Tibial nerve (tissue), 4 donors: ENCODE measurements at regions not wholly inside any gene's neighbourhood (a gene's known extent, or its start where the extent isn't known, plus 50 kb on each side); places are given as distances from the start of the nearest gene placed in this dataset.

Experiments used
- DNase-seq, 2 donors: peaks; one replicate each; pipeline ENCODE4 v3.0.0-alpha.2; 2019; ENCODE audit warnings: low spot score in 2 of 2
- H3K27ac ChIP-seq, 4 donors: fragments of 200-600 bp; sonication (generic) in 3 of 4; one replicate each; pipeline ENCODE4 v1.5.1; 2017 to 2019; ENCODE audit warnings: mild to moderate bottlenecking in 1 of 4
- H3K27me3 ChIP-seq, 2 donors: fragments of 200-600 bp; sonication (generic) in 1 of 2; one replicate each; pipeline versions ENCODE4 v1.5.1 to v1.6.0; 2017 to 2019
- H3K36me3 ChIP-seq, 3 donors: fragments of 200-600 bp; sonication (generic); one replicate each; pipeline ENCODE4 v1.5.1; 2018 to 2019
- H3K4me1 ChIP-seq, 4 donors: fragments of 200-600 bp; sonication (generic) in 3 of 4; one replicate each; pipeline ENCODE4 v1.5.1; 2017 to 2019
- H3K4me3 ChIP-seq, 4 donors: fragments of 200-600 bp; sonication (generic) in 3 of 4; one replicate each; pipeline ENCODE4 v1.5.1; 2017 to 2019; ENCODE audit warnings: mild to moderate bottlenecking in 1 of 4, moderate library complexity in 1 of 4
- H3K9me3 ChIP-seq, 4 donors: fragments of 200-600 bp; sonication (generic) in 3 of 4; one replicate each; pipeline ENCODE4 v1.5.1; 2017 to 2019
- EP300 ChIP-seq, 2 donors: sonication (generic); formaldehyde crosslinking; IDR thresholded peaks; one replicate each; pipeline ENCODE4 v1.6.1; 2017; ENCODE audit warnings: antibody characterized with exemption in 2 of 2, mild to moderate bottlenecking in 1 of 2
- POLR2A ChIP-seq, 2 donors: fragments of 450-650 bp; IDR thresholded peaks; one replicate each; pipeline ENCODE4 v1.6.1; 2017; ENCODE audit warnings: antibody characterized with exemption in 2 of 2, mild to moderate bottlenecking in 2 of 2, moderate library complexity in 2 of 2
- WGBS, 2 donors: methylation state at CpG; one replicate each; pipeline ENCODE4 v1.1.5; 2018; 5-methylcytosine and 5-hydroxymethylcytosine counted together
- TF ChIP-seq, protein P1 (sequence below), 5 experiments: fragments of 200-600 bp in 3 of 5; fragments of 450-650 bp in 2 of 5; sonication (generic) in 3 of 5; IDR thresholded peaks; one replicate each; pipeline ENCODE4 v1.5.1; 2016 to 2019; ENCODE audit warnings: antibody characterized with exemption in 5 of 5, mild to moderate bottlenecking in 3 of 5, moderate library complexity in 2 of 5

GRCh38 chr2:51151490-51152140 lies 119.7 kb upstream of the NRXN1 start:
- DNase-seq: no peak
- no peak overlapping the region for H3K4me3 ChIP-seq
- 94 to 98% methylated on average over 20 to 25 of the region's 30 CpGs for WGBS, 2 donors

DNA sequence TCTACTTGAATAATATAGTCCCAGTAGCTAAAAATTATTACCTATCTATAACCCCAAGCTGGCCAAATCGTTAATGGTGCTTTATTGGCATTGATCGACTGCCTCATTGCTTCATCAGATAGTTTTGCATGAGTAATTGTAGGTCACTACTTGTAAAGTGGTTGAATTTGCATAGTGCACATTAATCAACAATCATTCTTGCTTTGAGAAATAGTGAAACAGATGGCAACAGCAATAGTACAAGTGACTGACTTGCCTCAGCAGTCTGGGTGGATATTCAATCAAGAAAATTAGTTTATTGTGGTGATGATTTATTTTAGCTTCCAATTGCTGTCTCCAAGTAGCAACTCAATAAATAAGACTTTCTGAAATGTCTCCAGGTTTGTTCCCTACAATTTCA lies 117.8 kb upstream of the NRXN1 start:
- Histone ChIP-seq H3K27me3 (no peaks in the 10 kb centered on the region), H3K9me3 (peaks cover 0 to 9% (median 0%) of the 10 kb centered on the region in 4 donors), H3K27ac (no peak overlapping the region), H3K36me3 (no peaks in the 10 kb centered on the region), H3K4me3 (no peak overlapping the region), H3K4me1 (no peaks in the 10 kb centered on the region)
- DNase-seq: no peak
- WGBS, 2 donors: 92 to 93% methylated on average over 2 of the region's 2 CpGs
- TF ChIP-seq, protein P1, sequence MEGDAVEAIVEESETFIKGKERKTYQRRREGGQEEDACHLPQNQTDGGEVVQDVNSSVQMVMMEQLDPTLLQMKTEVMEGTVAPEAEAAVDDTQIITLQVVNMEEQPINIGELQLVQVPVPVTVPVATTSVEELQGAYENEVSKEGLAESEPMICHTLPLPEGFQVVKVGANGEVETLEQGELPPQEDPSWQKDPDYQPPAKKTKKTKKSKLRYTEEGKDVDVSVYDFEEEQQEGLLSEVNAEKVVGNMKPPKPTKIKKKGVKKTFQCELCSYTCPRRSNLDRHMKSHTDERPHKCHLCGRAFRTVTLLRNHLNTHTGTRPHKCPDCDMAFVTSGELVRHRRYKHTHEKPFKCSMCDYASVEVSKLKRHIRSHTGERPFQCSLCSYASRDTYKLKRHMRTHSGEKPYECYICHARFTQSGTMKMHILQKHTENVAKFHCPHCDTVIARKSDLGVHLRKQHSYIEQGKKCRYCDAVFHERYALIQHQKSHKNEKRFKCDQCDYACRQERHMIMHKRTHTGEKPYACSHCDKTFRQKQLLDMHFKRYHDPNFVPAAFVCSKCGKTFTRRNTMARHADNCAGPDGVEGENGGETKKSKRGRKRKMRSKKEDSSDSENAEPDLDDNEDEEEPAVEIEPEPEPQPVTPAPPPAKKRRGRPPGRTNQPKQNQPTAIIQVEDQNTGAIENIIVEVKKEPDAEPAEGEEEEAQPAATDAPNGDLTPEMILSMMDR (IDR thresholded peaks at IDR 0.05): no peak
- TF ChIP-seq POLR2A (IDR thresholded peaks at IDR 0.05) (no peak), EP300 (IDR thresholded peaks at IDR 0.05) (no peak)

More at GRCh38 chr2:51151490-51152140, 119.7 kb upstream of the NRXN1 start:
- Histone ChIP-seq H3K9me3 (peaks cover 0 to 9% (median 0%) of the 10 kb centered on the region in 4 donors), H3K36me3 (no peaks in the 10 kb centered on the region), H3K4me1 (no peaks in the 10 kb centered on the region), H3K27me3 (no peaks in the 10 kb centered on the region), H3K27ac (no peak overlapping the region)
- no peak for TF ChIP-seq EP300 (IDR thresholded peaks at IDR 0.05)
- TF ChIP-seq POLR2A (IDR thresholded peaks at IDR 0.05): no peak
- TF ChIP-seq, protein P1 (IDR thresholded peaks at IDR 0.05): no peak

DNA sequence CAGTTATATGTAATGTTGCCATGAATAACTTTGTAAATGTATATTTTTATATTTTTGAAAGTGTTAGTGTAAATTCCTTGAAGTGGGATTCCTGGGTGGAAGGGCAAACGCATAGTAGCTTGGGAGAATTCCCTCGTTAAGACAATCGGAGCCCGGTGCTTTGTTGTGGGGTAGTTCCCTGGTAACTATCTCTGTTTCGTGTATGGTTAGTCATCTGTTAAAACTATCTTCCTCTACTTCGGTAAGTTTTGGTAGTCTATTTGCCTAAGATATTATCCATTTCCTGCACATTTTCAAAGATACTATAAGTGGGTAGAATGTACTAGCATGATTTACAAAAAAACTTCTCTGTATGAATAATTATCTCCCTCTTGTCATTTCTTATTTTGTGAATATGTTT lies 113.8 kb upstream of the NRXN1 start:
- DNase-seq: no peak
- no peak overlapping the region for H3K27ac ChIP-seq
- H3K27me3 ChIP-seq: no peaks in the 10 kb centered on the region
- H3K4me1 ChIP-seq: no peaks in the 10 kb centered on the region
- H3K9me3 ChIP-seq: no peaks in the 10 kb centered on the region
- WGBS, 2 donors: 89 to 90% methylated on average over 6 of the region's 6 CpGs
- H3K4me3 ChIP-seq: no peak overlapping the region
- TF ChIP-seq EP300 (IDR thresholded peaks at IDR 0.05) (no peak), POLR2A (IDR thresholded peaks at IDR 0.05) (no peak)
- TF ChIP-seq, protein P1 (IDR thresholded peaks at IDR 0.05): no peak
- H3K36me3 ChIP-seq: no peaks in the 10 kb centered on the region

- no peaks in the 10 kb centered on the region for H3K9me3 ChIP-seq
- 86 to 100% methylated on average over 3 of the region's 3 CpGs for WGBS, 2 donors
- no peaks in the 10 kb centered on the region for H3K4me1 ChIP-seq
- H3K27me3 ChIP-seq: no peaks in the 10 kb centered on the region
- TF ChIP-seq EP300 (IDR thresholded peaks at IDR 0.05): no peak
- TF ChIP-seq, protein P1 (IDR thresholded peaks at IDR 0.05): no peak
- TF ChIP-seq POLR2A (IDR thresholded peaks at IDR 0.05): no peak
- H3K27ac ChIP-seq: no peak overlapping the region
- no peak for DNase-seq
- no peak overlapping the region for H3K4me3 ChIP-seq
- no peaks in the 10 kb centered on the region for H3K36me3 ChIP-seq
Observed at GRCh38 chr2:51120754-51121280, 88.9 kb upstream of the NRXN1 start.

GRCh38 chr2:51111532-51111931 lies 79.6 kb upstream of the NRXN1 start:
- H3K9me3 ChIP-seq: no peaks in the 10 kb centered on the region
- no peak for DNase-seq
- WGBS, 2 donors: 95 to 97% methylated on average over 3 of the region's 3 CpGs
- peaks cover 0 to 3% (median 0%) of the 10 kb centered on the region in 4 donors for H3K4me1 ChIP-seq
- H3K4me3 ChIP-seq: no peak overlapping the region
- no peaks in the 10 kb centered on the region for H3K36me3 ChIP-seq
- TF ChIP-seq, protein P1 (IDR thresholded peaks at IDR 0.05): no peak
- TF ChIP-seq POLR2A (IDR thresholded peaks at IDR 0.05): no peak
- no peak for TF ChIP-seq EP300 (IDR thresholded peaks at IDR 0.05)
- no peak overlapping the region for H3K27ac ChIP-seq
- no peaks in the 10 kb centered on the region for H3K27me3 ChIP-seq
